Stimulated activated naive B cell treated with anti-CD40 and anti-IgM and Interleukin-4, amounts not matched to agents 10 μg/mL and 1 μg/mL and 100 μg/mL, for 72 hours (primary cell): ENCODE measurements at regions not wholly inside any gene's neighbourhood (a gene's known extent, or its start where the extent isn't known, plus 50 kb on each side); places are given as distances from the start of the nearest gene placed in this dataset.
"Not testable (repeated sequence)": the region's sequence is repeated elsewhere in the genome, so short reads cannot be mapped to it uniquely, and the experiment has no call there.

Experiments used
- ATAC-seq, 2 donors: fragments of 150-1000 bp; cut with Tn5 transposase; replicated peaks; 2 replicates each; pipeline ENCODE4 v1.10.0; 2021; ENCODE audit warnings: moderate library complexity in 1 of 2
- DNase-seq: peaks from one replicate; pipeline ENCODE4 v3.0.0; 2021
- H3K27ac Mint-ChIP-seq: one replicate; pipeline ENCODE4 v1.8.0; 2022; ENCODE audit warnings: mild to moderate bottlenecking, mixed read lengths
- H3K27me3 Mint-ChIP-seq, 2 donors: one replicate each; pipeline ENCODE4 v1.8.0; 2022; ENCODE audit warnings: mixed read lengths in 2 of 2
- H3K36me3 Mint-ChIP-seq, 2 donors: one replicate each; pipeline ENCODE4 v1.8.0; 2022; ENCODE audit warnings: mixed read lengths in 2 of 2, mild to moderate bottlenecking in 1 of 2
- H3K4me1 Mint-ChIP-seq, 2 donors: one replicate each; pipeline ENCODE4 v1.8.0; 2022; ENCODE audit warnings: mixed read lengths in 2 of 2, mild to moderate bottlenecking in 1 of 2
- H3K4me3 Mint-ChIP-seq, 2 donors: one replicate each; pipeline ENCODE4 v1.8.0; 2022; ENCODE audit warnings: mild to moderate bottlenecking in 2 of 2, mixed read lengths in 2 of 2, moderate library complexity in 1 of 2
- H3K9me3 Mint-ChIP-seq, 2 donors: one replicate each; pipeline ENCODE4 v1.8.0; 2022; ENCODE audit warnings: mixed read lengths in 2 of 2, mild to moderate bottlenecking in 1 of 2

DNA sequence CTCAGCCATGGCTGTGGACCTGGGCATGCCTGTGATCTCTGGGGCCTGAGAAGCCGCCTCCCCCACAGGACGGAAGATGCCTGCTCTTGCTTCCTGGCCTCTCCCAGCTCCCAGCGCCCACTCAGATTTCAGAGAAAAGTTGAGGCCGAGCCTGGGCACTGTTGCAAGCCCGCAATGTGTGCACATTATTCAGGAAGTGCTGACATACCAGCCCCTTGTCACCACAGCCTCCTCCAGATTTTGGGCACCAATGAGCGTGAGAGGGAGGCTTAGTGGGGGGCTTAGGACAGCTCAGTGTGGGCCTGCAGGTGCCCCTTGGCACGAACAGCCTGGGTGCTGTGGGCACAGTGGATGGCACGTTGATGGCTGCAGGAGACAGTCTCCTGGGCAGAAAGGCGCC is 1400.9 kb upstream of the ALCAM start:
- DNase-seq = no peak
- peak in 1 of 2 donors; percentile 21 for ATAC-seq
- Mint-ChIP-seq H3K27ac (no peak overlapping the region), H3K4me1 (no peaks in the 10 kb centered on the region), H3K4me3 (no peak overlapping the region), H3K36me3 (no peaks in the 10 kb centered on the region), H3K9me3 (no peaks in the 10 kb centered on the region), H3K27me3 (no peaks in the 10 kb centered on the region)

DNA sequence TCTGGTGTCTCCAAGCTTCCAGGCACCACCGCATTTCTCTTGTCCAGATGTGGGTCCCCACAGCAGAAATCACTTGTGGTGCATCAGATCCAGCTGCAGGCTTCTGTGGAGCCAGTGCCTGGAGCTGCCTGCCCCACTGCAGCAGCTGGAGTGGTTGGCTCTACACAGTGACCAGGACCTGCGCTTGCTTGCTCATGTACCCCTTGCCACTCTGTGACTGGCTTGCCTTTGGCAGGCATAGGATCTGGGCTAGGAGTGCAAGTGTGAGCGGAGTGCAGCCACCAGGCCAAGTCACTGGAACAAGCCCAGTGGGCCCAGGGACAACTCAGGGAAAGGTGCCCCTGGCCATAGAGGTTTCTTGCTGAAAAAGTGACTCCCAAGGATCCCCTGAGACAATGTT is 1400.0 kb upstream of the ALCAM start:
- DNase-seq (no peak), ATAC-seq (peak in 1 of 2 donors; percentile 16)
- no peaks in the 10 kb centered on the region for H3K9me3 Mint-ChIP-seq
- H3K4me1 Mint-ChIP-seq = no peaks in the 10 kb centered on the region
- H3K36me3 Mint-ChIP-seq = no peaks in the 10 kb centered on the region
- no peaks in the 10 kb centered on the region for H3K27me3 Mint-ChIP-seq
- H3K4me3 Mint-ChIP-seq = no peak overlapping the region
- no peak overlapping the region for H3K27ac Mint-ChIP-seq

DNA sequence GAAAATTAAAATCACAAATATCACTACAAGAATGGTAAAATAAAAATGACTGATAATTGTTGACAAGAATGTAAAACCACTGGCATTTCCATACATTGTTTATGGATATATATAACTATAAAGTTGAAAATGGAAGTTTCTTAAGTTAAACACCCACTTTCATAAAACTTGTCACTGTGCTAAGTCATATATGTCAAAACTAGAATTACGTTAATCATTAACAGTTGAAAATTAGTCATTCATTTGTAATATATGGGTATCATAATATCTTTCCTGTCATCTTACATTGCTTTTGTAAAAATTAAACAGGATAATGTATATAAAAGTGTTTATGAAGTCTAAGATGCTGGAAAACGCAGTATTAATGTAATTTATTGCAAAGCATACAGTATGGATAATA is 1398.6 kb upstream of the ALCAM start:
- no peak overlapping the region for H3K4me3 Mint-ChIP-seq
- H3K27ac Mint-ChIP-seq = no peak overlapping the region
- no peaks in the 10 kb centered on the region for H3K9me3 Mint-ChIP-seq
- no peak for DNase-seq
- no peaks in the 10 kb centered on the region for H3K4me1 Mint-ChIP-seq
- no peaks in the 10 kb centered on the region for H3K36me3 Mint-ChIP-seq
- H3K27me3 Mint-ChIP-seq = no peaks in the 10 kb centered on the region
- ATAC-seq = no peak

DNA sequence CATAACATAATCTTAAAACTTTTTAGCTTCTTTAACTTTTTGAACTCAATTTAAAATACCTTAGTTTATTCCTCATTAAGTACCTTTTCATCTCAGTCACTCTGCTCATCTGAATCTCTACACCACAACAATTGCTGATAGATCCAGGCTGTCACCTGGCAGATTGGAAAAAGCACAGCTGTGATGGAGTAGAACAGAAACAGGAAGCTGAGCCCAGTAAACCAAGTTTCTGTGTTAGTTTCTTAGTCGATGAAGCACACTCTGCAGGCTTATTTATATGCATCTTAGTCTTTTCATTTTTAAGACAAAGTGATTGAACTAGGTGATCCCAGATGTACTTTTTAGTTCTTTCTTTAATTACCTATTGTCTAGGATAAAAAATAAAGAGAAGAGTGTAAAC is 1398.0 kb upstream of the ALCAM start:
- DNase-seq (no peak), ATAC-seq (no peak)
- Mint-ChIP-seq H3K27ac (no peak overlapping the region), H3K4me1 (no peaks in the 10 kb centered on the region), H3K4me3 (no peak overlapping the region), H3K9me3 (no peaks in the 10 kb centered on the region), H3K27me3 (no peaks in the 10 kb centered on the region), H3K36me3 (no peaks in the 10 kb centered on the region)

DNA sequence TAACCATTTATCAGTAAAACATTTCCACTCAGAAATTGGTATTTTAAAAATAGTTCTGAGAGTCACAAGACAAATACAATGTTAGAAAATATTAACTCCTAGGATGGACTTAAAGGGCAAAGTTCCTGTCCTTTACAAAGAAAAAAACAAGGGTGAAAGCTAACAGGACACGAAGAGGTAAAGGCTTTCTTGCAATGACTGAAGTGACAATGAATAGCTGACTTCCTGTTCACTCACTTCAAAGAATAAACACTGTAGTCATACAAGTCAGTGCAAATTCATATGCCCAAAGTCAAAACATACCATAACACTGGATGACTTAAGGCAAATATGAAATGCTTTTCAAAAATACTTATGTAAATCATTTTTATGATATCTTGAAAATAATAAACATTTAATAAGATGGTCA is 1389.8 kb upstream of the ALCAM start:
- ATAC-seq (no peak), DNase-seq (no peak)
- H3K27ac Mint-ChIP-seq = no peak overlapping the region
- H3K36me3 Mint-ChIP-seq = no peaks in the 10 kb centered on the region
- H3K4me1 Mint-ChIP-seq = no peaks in the 10 kb centered on the region
- no peak overlapping the region for H3K4me3 Mint-ChIP-seq
- H3K9me3 Mint-ChIP-seq = no peaks in the 10 kb centered on the region
- no peaks in the 10 kb centered on the region for H3K27me3 Mint-ChIP-seq

DNA sequence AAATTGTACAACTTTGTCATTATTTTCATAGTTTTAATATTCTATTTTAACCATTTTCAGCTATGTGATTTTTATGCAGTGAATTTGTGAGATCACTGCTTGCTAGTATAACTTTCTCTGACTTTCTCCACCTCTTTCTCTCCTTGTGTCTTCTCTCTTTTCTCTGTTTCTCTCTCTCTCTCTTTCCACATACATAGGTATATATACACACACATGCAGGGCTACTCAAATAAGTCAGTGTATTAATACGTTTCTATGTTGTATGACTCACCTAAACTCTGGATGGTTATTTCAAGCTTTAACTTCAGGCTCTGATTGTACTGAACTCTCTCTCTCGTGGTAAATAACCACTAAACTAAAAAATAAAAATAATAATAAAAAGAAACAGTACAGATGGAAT is 1389.3 kb upstream of the ALCAM start:
- H3K27me3 Mint-ChIP-seq = no peaks in the 10 kb centered on the region
- H3K4me1 Mint-ChIP-seq = no peaks in the 10 kb centered on the region
- DNase-seq = no peak
- no peak for ATAC-seq
- no peak overlapping the region for H3K27ac Mint-ChIP-seq
- no peaks in the 10 kb centered on the region for H3K36me3 Mint-ChIP-seq
- H3K9me3 Mint-ChIP-seq = no peaks in the 10 kb centered on the region
- no peak overlapping the region for H3K4me3 Mint-ChIP-seq

DNA sequence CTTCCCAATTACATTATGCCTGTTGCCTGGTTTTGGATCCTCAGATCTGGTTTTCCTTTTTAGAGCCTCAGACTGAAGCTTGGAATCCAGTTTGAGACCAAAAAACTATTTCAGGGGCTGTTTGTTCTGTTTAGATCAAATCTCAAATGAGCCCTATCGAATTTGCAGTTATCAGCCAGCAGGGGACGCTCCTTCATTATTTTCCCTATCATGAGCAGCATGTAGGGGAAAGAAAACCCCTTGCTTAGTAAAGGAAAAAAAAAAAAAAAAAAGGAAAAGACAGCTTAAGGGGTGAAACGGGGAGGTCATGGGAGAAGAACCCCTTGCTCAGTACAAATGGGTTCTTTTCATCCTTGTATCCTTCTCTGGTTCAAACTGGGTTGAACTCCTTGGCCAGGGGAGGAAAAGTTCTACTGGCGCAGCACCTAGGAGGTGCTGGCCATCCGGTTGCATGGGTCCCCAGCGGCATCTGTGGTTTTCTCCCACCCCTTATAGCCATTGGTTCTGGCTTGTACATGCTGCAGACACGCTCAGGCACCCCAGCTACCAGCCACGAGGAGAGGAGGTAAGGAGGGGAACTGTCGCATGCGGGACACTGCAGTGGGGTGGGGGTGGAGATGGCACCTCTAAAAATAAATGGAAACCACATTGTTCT is 1375.1 kb upstream of the ALCAM start:
- Mint-ChIP-seq H3K36me3 (no peaks in the 10 kb centered on the region), H3K4me1 (no peaks in the 10 kb centered on the region), H3K9me3 (no peaks in the 10 kb centered on the region), H3K27me3 (no peaks in the 10 kb centered on the region), H3K4me3 (no peak overlapping the region), H3K27ac (no peak overlapping the region)
- DNase-seq (no peak), ATAC-seq (no peak)

DNA sequence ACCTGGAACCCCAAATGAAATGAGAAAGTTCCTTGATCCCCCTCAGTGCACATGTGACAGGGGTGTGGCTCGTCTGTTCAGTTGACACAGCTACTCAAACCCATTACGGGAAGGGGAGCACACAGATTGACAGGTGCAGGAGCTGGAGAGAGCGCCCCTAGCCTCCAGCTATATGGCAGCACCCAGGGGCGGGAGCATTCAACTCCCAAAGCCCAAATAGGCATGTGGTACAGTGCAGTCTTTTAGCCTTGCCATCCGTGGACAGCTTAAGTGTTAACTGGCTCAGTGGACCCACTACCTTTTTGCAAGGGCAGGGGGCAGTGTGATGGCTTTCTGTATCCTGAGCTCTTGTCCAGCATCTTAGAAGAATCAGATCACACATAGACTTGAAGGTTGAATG is 1374.2 kb upstream of the ALCAM start:
- Mint-ChIP-seq H3K27me3 (no peaks in the 10 kb centered on the region), H3K4me3 (no peak overlapping the region), H3K36me3 (no peaks in the 10 kb centered on the region), H3K4me1 (no peaks in the 10 kb centered on the region), H3K27ac (no peak overlapping the region), H3K9me3 (no peaks in the 10 kb centered on the region)
- no peak for ATAC-seq
- no peak for DNase-seq

DNA sequence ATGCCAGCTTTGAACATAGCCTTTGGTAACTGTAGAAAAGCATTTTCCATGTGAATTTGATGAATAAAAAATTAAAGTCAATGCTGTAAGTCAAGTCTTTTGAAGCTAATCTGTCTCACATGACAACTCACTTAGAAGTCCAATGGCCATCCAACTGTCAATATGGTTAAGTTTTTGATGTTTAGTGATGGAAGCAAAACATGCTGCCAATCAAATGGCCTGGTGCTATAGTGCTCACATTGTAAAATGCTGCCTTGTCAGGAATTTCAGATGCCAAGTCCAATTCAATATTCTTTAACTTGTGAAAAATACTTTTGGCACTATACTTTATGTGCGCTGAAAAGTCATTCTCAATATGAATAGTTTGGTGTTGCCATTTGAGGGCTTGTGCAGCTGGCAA is 1361.8 kb upstream of the ALCAM start:
- Mint-ChIP-seq H3K36me3 (no peaks in the 10 kb centered on the region), H3K27ac (no peak overlapping the region), H3K4me1 (no peaks in the 10 kb centered on the region), H3K9me3 (no peaks in the 10 kb centered on the region), H3K27me3 (no peaks in the 10 kb centered on the region), H3K4me3 (no peak overlapping the region)
- ATAC-seq (no peak), DNase-seq (no peak)

DNA sequence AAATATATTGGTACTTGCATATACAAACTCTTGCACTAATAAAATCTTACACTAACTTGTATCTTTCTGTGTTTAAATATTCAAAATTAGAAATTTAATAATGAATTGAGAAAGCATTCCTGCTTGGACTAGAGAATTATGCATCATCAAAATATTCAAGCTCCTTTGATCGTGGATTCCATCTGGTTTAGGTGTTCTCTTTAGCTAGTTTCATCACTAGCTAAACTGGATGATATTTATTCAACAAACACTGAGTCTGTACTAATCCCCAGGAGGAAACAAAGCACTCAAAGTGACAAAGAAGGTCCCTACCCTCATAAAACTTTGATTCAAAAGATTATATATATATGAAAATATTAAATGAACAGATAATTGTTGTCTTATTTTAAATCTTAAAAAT is 1360.9 kb upstream of the ALCAM start:
- DNase-seq (no peak), ATAC-seq (no peak)
- no peaks in the 10 kb centered on the region for H3K27me3 Mint-ChIP-seq
- H3K4me1 Mint-ChIP-seq = no peaks in the 10 kb centered on the region
- no peak overlapping the region for H3K27ac Mint-ChIP-seq
- H3K4me3 Mint-ChIP-seq = no peak overlapping the region
- no peaks in the 10 kb centered on the region for H3K9me3 Mint-ChIP-seq
- no peaks in the 10 kb centered on the region for H3K36me3 Mint-ChIP-seq

DNA sequence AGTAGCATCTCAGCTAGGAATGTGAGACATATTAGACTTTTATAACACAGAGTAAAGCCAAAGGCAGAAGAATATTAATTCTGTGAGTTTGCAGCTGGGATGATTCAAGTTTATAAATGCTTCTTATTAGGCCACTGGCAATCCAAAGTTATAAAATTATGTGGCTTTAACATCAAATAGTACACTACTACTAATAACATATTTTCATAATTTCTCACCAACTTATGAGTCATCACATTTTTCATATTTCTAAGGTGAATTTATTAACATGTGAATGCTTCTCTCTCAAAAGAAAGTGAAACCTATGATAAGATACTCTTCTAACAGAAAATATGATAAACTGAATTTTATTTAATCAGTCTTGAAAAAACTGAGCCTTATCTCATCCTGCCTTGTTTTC is 1348.2 kb upstream of the ALCAM start:
- DNase-seq (no peak), ATAC-seq (no peak)
- Mint-ChIP-seq H3K27ac (no peak overlapping the region), H3K4me3 (no peak overlapping the region), H3K4me1 (no peaks in the 10 kb centered on the region), H3K27me3 (no peaks in the 10 kb centered on the region), H3K36me3 (no peaks in the 10 kb centered on the region), H3K9me3 (peaks cover 4 to 20% of the 10 kb centered on the region in 2 donors)

DNA sequence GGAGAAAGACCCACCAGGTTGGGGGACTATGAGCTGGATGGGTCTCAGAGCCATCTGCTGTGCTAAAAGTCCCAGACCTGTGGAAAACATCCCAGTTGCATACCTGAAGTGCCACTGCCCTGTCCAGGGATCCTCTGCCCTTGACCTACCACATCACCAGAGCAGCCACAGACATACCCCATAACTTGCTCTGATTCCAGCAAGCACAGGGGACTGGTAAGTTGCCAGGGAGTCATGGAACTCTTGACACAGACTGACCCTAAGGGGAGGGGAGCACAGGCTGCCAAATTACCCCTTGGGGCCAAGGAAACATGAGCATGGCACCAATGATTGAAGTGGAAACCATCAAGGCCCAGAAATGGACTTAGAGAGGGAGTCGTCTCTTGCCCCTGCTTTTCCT is 1335.1 kb upstream of the ALCAM start:
- Mint-ChIP-seq H3K27ac (no peak overlapping the region), H3K4me1 (no peaks in the 10 kb centered on the region), H3K4me3 (no peak overlapping the region), H3K36me3 (no peaks in the 10 kb centered on the region), H3K27me3 (no peaks in the 10 kb centered on the region), H3K9me3 (peaks cover 0 to 7% of the 10 kb centered on the region in 2 donors)
- DNase-seq (no peak), ATAC-seq (no peak)

DNA sequence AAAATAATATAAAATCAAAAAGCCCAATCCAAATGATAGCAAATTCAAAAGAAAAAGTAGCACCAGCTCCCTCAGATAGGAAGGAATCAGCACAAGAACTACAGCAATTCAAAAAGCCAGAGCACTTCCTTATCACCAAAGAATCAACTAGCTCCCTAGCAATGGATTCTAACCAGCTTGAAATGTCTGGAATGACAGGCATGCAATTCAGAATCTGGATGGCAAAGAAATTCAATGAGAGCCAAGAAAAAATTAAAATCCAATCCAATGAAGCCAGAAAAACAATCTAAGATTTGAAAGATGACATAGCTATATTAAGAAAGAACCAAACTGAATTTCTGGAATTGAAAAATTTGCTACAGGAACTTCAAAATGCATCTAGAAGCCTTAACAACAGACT is 1334.4 kb upstream of the ALCAM start:
- Mint-ChIP-seq H3K27me3 (no peaks in the 10 kb centered on the region), H3K9me3 (peaks cover 0 to 7% of the 10 kb centered on the region in 2 donors), H3K4me1 (no peaks in the 10 kb centered on the region), H3K36me3 (no peaks in the 10 kb centered on the region), H3K27ac (no peak overlapping the region), H3K4me3 (no peak overlapping the region)
- no peak for ATAC-seq
- DNase-seq = no peak

DNA sequence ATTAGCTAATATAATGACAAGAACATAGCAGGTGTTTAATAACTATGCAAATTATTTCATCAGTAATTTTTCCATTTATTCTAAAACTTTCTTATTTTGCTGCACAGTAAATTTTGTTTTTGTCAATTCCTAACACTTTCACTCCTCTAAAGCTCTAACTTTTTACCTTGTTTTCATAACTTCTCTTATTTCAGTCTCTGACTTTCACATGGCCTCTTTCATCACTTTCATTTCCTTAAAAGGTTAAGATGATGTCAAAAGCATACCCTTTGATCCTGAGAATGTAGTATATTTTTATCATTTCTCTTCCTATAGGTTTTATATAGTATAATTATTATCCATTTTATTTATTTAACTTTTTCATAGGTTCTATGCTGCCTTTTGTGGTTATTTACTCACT is 1325.8 kb upstream of the ALCAM start:
- no peaks in the 10 kb centered on the region for H3K4me1 Mint-ChIP-seq
- no peak overlapping the region for H3K27ac Mint-ChIP-seq
- no peak overlapping the region for H3K4me3 Mint-ChIP-seq
- H3K9me3 Mint-ChIP-seq = peaks cover 0 to 7% of the 10 kb centered on the region in 2 donors
- no peaks in the 10 kb centered on the region for H3K36me3 Mint-ChIP-seq
- ATAC-seq = no peak
- no peak for DNase-seq
- no peaks in the 10 kb centered on the region for H3K27me3 Mint-ChIP-seq

DNA sequence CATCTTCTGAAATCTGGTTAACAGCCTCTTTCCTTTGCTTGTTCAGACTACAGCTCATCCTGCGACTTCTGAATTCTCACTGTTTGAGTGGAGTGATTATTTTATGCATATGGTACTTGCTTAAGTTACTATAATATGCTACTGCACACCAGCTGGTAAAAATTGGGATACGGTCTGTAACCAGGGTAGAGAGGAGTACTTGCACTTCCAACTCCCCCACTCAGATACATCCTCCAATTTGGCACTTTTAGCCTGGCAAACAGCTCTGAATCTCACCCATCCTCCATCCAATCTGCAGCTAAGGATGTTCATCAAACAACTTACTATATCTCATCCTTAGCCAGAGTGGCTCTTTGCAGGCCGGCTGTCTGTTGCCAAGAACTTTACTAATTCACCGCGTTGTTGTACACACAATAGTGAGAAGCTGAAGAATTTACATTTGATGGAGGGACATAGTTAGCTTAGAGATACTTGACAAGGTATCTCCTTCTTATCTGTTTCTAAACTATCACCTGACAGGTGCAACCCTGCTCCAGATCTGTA is 1323.6 kb upstream of the ALCAM start:
- not testable (repeated sequence) for H3K27ac Mint-ChIP-seq, H3K4me3 Mint-ChIP-seq, ATAC-seq, H3K36me3 Mint-ChIP-seq, H3K9me3 Mint-ChIP-seq, DNase-seq, H3K4me1 Mint-ChIP-seq, H3K27me3 Mint-ChIP-seq

DNA sequence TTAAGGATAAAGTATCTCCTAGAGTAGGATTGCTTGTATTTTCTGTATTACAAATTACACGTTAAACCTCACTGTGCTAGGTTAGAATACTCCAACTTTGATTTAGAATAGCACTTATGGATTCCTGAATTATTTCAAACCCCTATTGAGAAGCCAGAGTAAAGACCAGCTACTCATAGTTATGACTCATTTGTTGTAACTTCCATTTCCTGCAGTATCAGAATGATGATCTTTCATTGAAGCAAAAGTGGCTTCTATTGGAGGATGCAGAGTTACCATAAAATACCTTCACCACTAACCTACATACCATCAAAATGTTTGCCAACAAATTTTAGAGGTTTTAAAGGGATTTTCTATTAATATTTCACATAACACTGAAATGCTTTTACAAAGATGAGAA is 1322.7 kb upstream of the ALCAM start:
- Mint-ChIP-seq H3K4me3 (no peak overlapping the region), H3K27me3 (peaks cover 0 to 3% of the 10 kb centered on the region in 2 donors), H3K27ac (no peak overlapping the region), H3K36me3 (no peaks in the 10 kb centered on the region), H3K4me1 (no peaks in the 10 kb centered on the region), H3K9me3 (peaks cover under 1 to 4% of the 10 kb centered on the region in 2 donors)
- no peak for DNase-seq
- ATAC-seq = no peak
